AG04449 (cell line): ENCODE measurements at regions not wholly inside any gene's neighbourhood (a gene's known extent, or its start where the extent isn't known, plus 50 kb on each side); places are given as distances from the start of the nearest gene placed in this dataset.

Experiments
- CTCF ChIA-PET: fragments of 350-600 bp; formaldehyde crosslinking; extraction: SDS; loops from one replicate; lab custom pipeline; 2021; ENCODE audit warnings: antibody characterized with exemption; lab: Yijun Ruan, JAX
- POLR2A ChIA-PET: fragments of 400-600, 350-600 bp; formaldehyde crosslinking; extraction: SDS; loops from one replicate; lab custom pipeline; 2020; ENCODE audit warnings: antibody characterized with exemption, inconsistent platforms; lab: Yijun Ruan, JAX
- DNase-seq: peaks from one replicate; pipeline ENCODE4 v3.0.0-alpha.2; 2010; ENCODE audit warnings: low read depth, low spot score
- H3K4me3 ChIP-seq: 2 replicates; pipeline ENCODE4 v1.5.1; 2011; ENCODE audit warnings: low read depth, mild to moderate bottlenecking, control low read depth, low read length
- TF ChIP-seq, protein P1 (sequence below): IDR thresholded peaks from one replicate; pipeline ENCODE4 v1.5.1; 2011; ENCODE audit warnings: mild to moderate bottlenecking, moderate library complexity, low read length, control low read depth, inconsistent platforms; ENCODE audit not compliant: insufficient read depth; ENCODE audit errors: missing control alignments

DNA sequence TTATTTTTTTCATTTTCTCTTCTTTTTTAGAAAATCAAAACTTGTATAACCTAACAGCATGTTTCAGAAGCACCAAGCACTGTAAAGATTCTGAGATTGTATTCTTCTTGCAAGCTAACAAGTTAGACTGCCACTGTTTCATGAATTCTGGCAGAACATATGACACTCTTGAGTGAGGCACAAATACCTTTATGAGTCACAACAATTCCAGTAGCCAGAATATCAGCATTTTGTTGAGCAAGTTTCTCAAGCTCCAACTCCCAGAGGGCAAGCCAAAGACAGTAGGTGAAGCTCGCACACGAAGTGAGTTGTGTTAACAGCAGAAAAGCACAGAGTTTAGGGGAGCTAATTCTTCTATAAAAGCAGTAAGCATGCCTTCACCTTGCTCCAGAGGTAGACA, 268.8 kb upstream of the NCAM2 start:
- ChIA-PET POLR2A (no interaction called here), CTCF (no interaction called here)
- TF ChIP-seq, protein P1, sequence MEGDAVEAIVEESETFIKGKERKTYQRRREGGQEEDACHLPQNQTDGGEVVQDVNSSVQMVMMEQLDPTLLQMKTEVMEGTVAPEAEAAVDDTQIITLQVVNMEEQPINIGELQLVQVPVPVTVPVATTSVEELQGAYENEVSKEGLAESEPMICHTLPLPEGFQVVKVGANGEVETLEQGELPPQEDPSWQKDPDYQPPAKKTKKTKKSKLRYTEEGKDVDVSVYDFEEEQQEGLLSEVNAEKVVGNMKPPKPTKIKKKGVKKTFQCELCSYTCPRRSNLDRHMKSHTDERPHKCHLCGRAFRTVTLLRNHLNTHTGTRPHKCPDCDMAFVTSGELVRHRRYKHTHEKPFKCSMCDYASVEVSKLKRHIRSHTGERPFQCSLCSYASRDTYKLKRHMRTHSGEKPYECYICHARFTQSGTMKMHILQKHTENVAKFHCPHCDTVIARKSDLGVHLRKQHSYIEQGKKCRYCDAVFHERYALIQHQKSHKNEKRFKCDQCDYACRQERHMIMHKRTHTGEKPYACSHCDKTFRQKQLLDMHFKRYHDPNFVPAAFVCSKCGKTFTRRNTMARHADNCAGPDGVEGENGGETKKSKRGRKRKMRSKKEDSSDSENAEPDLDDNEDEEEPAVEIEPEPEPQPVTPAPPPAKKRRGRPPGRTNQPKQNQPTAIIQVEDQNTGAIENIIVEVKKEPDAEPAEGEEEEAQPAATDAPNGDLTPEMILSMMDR = no peak
- no peak for DNase-seq
- no peak overlapping the region for H3K4me3 ChIP-seq

DNA sequence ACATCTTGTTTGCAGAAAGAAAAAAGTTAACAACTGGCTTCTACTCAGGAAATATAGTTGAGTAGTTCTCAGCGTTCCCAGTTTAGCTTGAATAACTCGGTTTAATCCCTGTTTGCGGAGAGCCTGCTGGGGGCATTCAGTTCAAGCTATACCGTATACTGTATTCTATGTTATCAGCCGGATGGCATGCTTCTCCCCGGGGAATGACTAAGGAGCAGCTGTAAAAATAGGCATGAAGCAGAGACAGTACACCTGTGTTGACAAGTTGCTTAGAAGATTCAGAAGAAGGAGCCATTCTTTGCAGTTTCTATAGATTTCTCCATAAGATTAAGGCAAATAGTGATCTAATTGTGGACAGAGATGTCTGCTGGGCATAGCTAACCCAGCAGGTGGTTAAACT, 267.8 kb upstream of the NCAM2 start:
- ChIA-PET POLR2A (no interaction called here), CTCF (no interaction called here)
- H3K4me3 ChIP-seq = no peak overlapping the region
- TF ChIP-seq, protein P1 = no peak
- no peak for DNase-seq

GRCh38 chr21:20735257-20735656, 263.0 kb upstream of the NCAM2 start:
- no peak for DNase-seq
- H3K4me3 ChIP-seq = no peak overlapping the region
- CTCF ChIA-PET = no interaction called here
- POLR2A ChIA-PET = no interaction called here
- TF ChIP-seq, protein P1 = no peak

DNA sequence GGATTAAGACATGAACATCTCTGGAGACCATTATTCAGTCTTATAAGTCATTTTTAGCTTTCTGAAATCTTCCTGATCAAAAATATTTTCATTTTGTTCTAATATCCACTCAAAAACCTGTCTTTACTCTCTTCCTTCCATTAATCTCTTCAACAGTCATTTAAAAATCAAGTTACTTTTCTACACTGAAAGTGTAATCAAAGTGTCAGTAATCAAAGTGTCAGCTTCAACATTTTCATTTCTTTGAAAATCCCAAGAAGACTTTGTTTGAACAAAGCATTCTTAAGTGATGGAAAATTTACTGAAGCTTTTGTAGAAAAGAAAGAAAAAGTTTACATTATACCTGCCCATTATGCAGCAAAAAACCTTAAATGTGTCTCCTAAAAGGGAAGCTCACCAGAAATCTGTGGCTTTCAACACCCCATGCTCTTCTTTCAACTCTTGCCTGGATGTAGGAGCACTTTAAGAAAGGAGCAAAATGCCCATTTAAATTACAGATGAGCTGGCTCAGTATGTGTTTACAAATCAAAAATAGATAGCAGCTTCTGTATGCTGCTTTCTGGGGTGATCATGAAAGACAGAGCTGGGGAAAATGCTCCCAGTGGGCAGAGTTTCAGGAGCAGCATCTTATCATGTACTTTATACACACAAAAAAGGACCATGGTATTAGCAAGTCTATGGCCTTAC, 260.8 kb upstream of the NCAM2 start:
- ChIA-PET CTCF (no interaction called here), POLR2A (no interaction called here)
- no peak for DNase-seq
- TF ChIP-seq, protein P1 = no peak
- H3K4me3 ChIP-seq = no peak overlapping the region

DNA sequence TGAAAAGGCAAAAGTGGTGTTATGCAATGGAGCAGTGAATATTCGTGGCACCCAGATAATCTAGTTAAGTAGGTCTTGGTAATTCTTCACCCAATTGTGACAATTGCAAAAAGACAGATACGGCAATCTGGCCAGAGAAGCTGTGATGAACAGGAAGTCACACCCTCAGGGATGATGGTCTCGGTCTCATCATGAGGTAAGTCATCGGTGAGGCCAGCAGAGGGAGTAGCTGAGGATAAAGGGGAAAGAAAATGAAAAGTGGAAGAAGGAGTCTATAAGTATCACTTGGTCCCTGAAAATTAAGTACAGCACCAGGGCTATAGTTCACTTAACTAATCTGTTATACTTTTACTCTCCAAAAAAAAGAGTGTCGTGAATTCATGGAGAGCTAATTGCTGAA, 258.8 kb upstream of the NCAM2 start:
- no peak for DNase-seq
- H3K4me3 ChIP-seq = no peak overlapping the region
- ChIA-PET CTCF (no interaction called here), POLR2A (no interaction called here)
- TF ChIP-seq, protein P1 = no peak

- no peak for DNase-seq
- CTCF ChIA-PET = no interaction called here
- POLR2A ChIA-PET = no interaction called here
- H3K4me3 ChIP-seq = no peak overlapping the region
- TF ChIP-seq, protein P1 = no peak
Measured at GRCh38 chr21:20741445-20741844, 256.8 kb upstream of the NCAM2 start.
